ENCODE measurements at regions not wholly inside any gene's neighbourhood (a gene's known extent, or its start where the extent isn't known, plus 50 kb on each side); places are given as distances from the start of the nearest gene placed in this dataset.

GRCh38 chr12:22900401-22900800 is 275.4 kb downstream of the ETNK1 start:
- no peak for DNase-seq

- DNase-seq = no peak
Observed at GRCh38 chr12:22904485-22904884, 279.5 kb downstream of the ETNK1 start.

GRCh38 chr12:22916241-22916640 is 291.3 kb downstream of the ETNK1 start:
- no peak for DNase-seq

DNA sequence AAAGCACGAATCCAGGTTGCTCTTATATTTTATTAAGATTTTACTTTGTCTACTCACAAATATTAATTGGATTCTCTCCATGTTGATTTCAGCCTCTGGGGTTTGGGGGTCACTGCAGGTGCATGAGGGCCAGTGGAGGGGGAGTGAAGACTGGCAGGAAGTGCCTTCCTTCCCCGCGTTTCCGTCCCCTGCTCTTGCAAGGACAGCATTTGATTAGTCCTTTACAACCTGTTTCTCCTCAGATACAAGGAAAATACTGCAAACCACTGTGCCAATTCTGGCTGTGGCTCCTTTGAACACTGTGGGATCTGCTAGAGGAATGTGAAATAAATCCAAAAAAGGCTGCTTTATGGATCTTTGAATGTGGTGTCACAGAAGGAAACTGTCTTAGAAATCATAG is 291.8 kb downstream of the ETNK1 start:
- DNase-seq = no peak

- DNase-seq = no peak
Observed at GRCh38 chr12:22919883-22920282, 294.9 kb downstream of the ETNK1 start.

GRCh38 chr12:22923768-22924167 is 298.8 kb downstream of the ETNK1 start:
- no peak for DNase-seq

DNA sequence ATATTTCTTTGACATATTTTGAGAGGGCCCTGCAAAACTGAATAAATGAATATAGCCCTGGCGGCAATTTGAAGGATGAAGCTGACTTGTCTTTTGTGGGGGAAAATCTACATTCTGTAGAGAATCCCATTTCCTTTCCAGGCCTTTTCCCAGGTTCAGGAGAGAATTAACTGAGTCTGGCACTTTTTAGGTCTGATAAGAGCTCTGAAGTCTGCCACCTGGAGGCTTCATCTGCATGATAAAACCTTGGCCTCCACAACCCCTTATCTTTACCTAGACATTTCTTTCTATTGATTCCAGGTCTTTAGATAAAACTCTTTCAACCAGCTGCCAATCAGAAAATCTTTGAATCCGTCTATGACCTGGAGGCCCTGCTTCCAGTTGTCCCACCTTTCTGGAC is 299.4 kb downstream of the ETNK1 start:
- DNase-seq = no peak

DNA sequence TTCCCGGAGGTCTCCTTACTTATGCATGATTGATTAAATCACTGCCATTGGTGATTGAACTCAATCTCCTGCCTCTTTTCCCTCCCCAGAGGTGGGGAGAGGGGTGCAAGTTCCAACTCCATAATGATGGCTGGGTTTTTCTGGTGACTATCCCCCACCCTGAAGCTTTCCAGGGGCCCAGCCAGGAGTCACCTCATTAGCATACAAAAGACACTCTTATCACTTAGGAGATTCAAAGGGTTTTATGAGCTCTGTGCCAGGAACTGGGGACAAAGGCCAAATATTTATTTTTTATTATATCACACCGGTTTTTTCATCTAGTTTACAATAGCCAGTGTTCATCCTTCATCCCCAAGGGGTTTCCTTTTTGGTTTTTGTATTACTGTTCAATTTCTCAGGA is 300.7 kb downstream of the ETNK1 start:
- no peak for DNase-seq

DNA sequence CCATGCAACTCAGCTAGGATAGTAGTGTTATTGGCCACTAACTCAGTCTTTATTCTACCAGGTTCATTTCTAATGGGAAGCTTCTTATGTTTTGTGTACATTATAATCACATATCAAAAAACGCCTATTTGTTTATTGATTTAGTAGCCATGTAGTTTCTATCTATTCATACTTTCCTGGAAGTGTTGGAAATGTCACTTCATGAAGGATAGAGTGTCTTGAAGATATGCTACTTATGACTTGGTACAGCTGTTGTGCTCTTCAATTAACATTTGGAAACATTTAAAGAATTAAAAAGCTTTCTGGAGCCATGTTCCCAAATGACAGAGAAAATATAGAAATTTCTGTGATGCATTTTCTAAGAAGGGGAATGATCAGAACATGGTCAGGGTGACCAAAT is 307.5 kb downstream of the ETNK1 start:
- no peak for DNase-seq

DNA sequence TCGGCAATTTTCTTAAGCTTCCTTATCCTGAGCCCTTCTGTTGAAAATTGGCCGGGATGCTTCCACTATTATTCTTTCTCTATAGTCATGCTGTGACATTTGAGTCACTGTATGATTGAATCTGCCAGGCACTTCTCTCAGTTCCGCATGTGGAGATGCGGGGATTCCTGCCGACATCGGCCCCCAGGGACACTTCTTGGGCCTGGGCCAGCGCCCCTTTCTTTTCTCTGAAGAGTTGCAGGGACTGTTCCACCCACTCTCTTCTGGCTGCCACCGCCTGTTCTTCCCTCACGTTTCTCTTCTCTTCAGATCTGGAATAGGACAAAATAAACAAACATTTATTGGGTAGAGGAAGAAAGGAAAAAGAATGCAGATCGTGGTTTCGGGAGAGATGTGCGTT is 310.1 kb downstream of the ETNK1 start:
- DNase-seq = peak in 2 of 51 donors; percentile 2 to 44

GRCh38 chr12:22935501-22935900 is 310.5 kb downstream of the ETNK1 start:
- no peak for DNase-seq

DNA sequence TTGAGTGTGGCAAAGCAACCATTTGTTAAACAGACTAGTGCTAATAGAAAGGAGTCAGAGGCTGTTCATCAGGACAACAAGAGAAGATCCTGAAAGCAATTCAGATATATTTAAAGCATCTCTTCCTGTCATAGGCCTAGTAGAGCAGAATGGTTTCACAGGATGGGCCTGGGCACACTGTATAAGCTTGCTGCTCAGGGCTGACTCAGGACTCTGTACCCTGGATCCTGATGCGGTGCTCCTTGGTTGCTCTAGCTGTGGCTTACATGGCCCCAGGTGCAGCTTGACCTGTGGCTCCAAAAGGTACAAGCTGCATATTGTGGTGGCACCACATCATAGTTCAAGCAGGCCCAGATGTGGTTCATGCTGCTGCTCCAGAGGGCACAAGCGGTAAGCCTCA is 313.4 kb downstream of the ETNK1 start:
- no peak for DNase-seq

DNA sequence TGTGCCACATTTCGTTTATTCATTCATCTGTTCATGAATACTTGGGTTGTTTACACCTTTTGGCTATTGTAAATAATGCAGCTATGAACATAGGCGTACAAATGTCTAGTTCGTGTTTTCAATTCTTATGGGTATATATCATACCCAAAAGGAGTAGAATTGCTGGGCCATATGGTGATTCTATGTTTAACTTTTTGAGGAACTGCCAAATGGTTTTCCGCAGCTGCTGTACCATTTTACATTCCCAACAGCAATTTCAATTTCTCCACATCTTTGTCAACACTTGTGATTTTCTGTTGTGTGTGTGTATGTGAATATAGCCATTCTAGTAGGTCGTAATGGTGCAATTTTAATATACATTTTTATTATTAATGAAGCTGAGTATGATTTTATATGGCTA is 326.2 kb downstream of the ETNK1 start:
- DNase-seq = no peak

- DNase-seq = no peak
Observed at GRCh38 chr12:22956690-22957089, 331.7 kb downstream of the ETNK1 start.

DNA sequence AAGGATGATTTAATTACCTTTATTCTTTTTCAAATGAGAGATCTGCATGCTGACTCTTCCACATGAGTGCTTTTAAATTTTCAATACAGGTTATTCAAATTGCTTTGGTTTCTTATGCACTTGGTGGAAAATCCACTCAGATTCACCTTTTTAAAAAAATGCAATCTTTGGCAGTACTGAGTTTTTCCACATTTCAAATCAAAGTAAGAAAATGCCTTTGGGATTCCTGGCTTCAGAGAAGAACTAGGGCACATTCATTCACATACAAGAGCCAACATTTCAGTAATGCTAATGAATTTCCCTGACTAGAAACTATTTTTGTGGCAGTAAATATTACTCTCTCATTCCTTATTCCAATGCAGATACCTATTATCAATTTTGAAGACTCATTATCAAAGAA is 342.2 kb downstream of the ETNK1 start:
- DNase-seq = no peak

DNA sequence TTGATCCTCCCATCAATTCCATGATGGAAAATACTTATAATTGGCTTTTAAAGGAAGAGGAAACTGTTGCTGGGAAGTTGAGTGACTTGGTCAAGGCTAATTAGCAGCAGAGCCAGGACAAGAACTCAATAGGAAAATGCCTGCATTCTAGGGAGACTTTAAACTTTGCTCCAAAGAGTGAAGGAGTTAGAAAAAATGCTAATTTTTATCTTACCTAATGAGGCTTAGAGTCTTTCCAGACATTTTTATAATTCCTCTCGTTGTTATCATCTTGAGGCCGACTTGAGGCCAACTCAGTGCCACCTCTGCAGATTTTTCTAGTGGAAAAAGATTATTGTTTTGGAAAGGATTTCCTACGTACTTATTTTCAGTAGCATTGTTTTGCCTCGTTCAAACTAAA is 344.6 kb downstream of the ETNK1 start:
- DNase-seq = no peak

DNA sequence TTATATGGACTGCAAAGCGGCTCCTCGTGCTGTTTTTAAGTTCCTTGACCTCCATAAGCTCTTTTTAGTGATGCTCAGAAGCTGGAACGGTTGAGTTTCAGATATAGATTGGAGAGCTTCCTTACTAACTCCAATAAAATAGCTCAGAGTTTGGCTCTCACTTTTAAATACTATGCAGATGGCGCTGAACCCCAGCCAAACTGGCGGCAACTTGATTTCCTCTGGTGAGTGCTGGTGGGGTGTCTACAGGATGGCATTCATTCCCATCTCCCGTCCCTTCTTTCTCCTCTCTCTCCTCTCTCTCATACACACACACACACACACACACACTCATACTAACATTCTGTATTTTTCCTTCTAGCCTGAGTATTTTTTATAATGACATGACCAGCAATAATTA is 346.3 kb downstream of the ETNK1 start:
- DNase-seq = no peak

- DNase-seq = no peak
Observed at GRCh38 chr12:22971701-22972191, 346.8 kb downstream of the ETNK1 start.

- DNase-seq = no peak
Observed at GRCh38 chr12:22974865-22975264, 349.9 kb downstream of the ETNK1 start.

GRCh38 chr12:22978962-22979361 is 354.0 kb downstream of the ETNK1 start:
- DNase-seq = no peak

- no peak for DNase-seq
Observed at GRCh38 chr12:22979854-22980469, 355.0 kb downstream of the ETNK1 start.

- DNase-seq = no peak
Observed at GRCh38 chr12:22981711-22982110, 356.7 kb downstream of the ETNK1 start.

DNA sequence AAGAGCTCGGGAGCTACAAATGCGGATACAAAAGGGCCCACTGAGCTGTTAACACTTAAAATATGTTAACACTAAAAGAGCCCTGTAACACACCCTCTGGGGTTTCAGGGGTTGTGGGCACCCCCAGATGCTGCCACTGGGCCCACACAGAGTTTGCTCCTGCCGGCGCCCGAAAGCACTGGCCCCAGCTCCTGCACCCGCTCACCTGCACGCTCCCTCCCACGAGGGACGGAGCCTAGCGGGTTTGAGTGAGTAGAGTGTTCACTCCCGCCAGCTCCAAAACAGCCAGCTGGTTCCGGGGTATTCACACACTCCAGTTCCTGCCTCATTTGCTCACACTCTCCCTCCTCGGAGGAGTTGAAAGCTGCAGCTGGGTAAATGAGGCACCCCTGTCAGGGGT is 357.7 kb downstream of the ETNK1 start:
- DNase-seq = no peak

GRCh38 chr12:22986997-22987396 is 362.0 kb downstream of the ETNK1 start:
- no peak for DNase-seq
